BLaER1 treated with 17β-estradiol and CSF1 and Interleukin-3, amounts not matched to agents 10 nM and 100 nM (cell line): ENCODE measurements at regions not wholly inside any gene's neighbourhood (a gene's known extent, or its start where the extent isn't known, plus 50 kb on each side); places are given as distances from the start of the nearest gene placed in this dataset.
"Not testable (repeated sequence)": the region's sequence is repeated elsewhere in the genome, so short reads cannot be mapped to it uniquely, and the experiment has no call there.

ENCODE experiments used
- H3K27ac ChIP-seq, 11 experiments: shearing (Covaris generic); formaldehyde crosslinking; 2 replicates each; pipeline ENCODE4 v1.8.1; 2022
- H3K27me3 ChIP-seq, 11 experiments: shearing (Covaris generic); formaldehyde crosslinking; 2 replicates each; pipeline ENCODE4 v1.8.1; 2022
- H3K36me3 ChIP-seq, 11 experiments: shearing (Covaris generic); formaldehyde crosslinking; 2 replicates each; pipeline ENCODE4 v1.8.1; 2022
- H3K4me1 ChIP-seq, 10 experiments: shearing (Covaris generic); formaldehyde crosslinking; 2 replicates each; pipeline ENCODE4 v1.8.1; 2022
- H3K4me2 ChIP-seq, 11 experiments: shearing (Covaris generic); formaldehyde crosslinking; 2 replicates each; pipeline ENCODE4 v1.8.1; 2022
- H3K4me3 ChIP-seq, 10 experiments: shearing (Covaris generic); formaldehyde crosslinking; 2 replicates each; pipeline ENCODE4 v1.8.1; 2022
- H3K9ac ChIP-seq, 11 experiments: shearing (Covaris generic); formaldehyde crosslinking; 2 replicates each; pipeline ENCODE4 v1.8.1; 2022
- H3K9me3 ChIP-seq, 11 experiments: shearing (Covaris generic); formaldehyde crosslinking; replicated peaks in 1 of 11; 2 replicates each; pipeline ENCODE4 v1.8.1; 2022
- H4K20me1 ChIP-seq, 11 experiments: shearing (Covaris generic); formaldehyde crosslinking; 2 replicates each; pipeline ENCODE4 v1.8.1; 2022
- Cebpa-rat ChIP-seq, 11 experiments: shearing (Covaris generic); IDR thresholded peaks; 2 replicates each; pipeline ENCODE4 v1.8.1; 2022

GRCh38 chr1:233802611-233803010 lies 101.9 kb upstream of the SLC35F3 start:
- no peak overlapping the region for H3K27ac ChIP-seq
- no peaks in the 10 kb centered on the region for H4K20me1 ChIP-seq
- H3K9ac ChIP-seq: no peak overlapping the region
- H3K36me3 ChIP-seq: no peaks in the 10 kb centered on the region
- no peaks in the 10 kb centered on the region for H3K4me1 ChIP-seq
- no peak overlapping the region for H3K4me3 ChIP-seq
- no peak overlapping the region for H3K4me2 ChIP-seq
- no peaks in the 10 kb centered on the region for H3K27me3 ChIP-seq
- peaks cover 19 to 26% (median 22%) of the 10 kb centered on the region in 11 experiments for H3K9me3 ChIP-seq
- no peak for TF ChIP-seq Cebpa-rat (IDR thresholded peaks at IDR 0.05)

- H3K36me3 ChIP-seq: no peaks in the 10 kb centered on the region
- H4K20me1 ChIP-seq: no peaks in the 10 kb centered on the region
- no peaks in the 10 kb centered on the region for H3K27me3 ChIP-seq
- no peak overlapping the region for H3K4me2 ChIP-seq
- H3K4me1 ChIP-seq: no peaks in the 10 kb centered on the region
- peaks cover 6 to 18% (median 14%) of the 10 kb centered on the region in 11 experiments for H3K9me3 ChIP-seq
- H3K27ac ChIP-seq: no peak overlapping the region
- H3K4me3 ChIP-seq: no peak overlapping the region
- no peak for TF ChIP-seq Cebpa-rat (IDR thresholded peaks at IDR 0.05)
- no peak overlapping the region for H3K9ac ChIP-seq
Measured at GRCh38 chr1:233805786-233806185, 98.7 kb upstream of the SLC35F3 start.

GRCh38 chr1:233815357-233815756 lies 89.1 kb upstream of the SLC35F3 start:
- Histone ChIP-seq H3K36me3 (no peaks in the 10 kb centered on the region), H3K4me1 (no peaks in the 10 kb centered on the region), H3K4me2 (no peak overlapping the region), H3K4me3 (no peak overlapping the region), H3K9me3 (no peaks in the 10 kb centered on the region), H4K20me1 (no peaks in the 10 kb centered on the region), H3K27ac (no peak overlapping the region), H3K27me3 (no peaks in the 10 kb centered on the region), H3K9ac (no peak overlapping the region)
- no peak for TF ChIP-seq Cebpa-rat (IDR thresholded peaks at IDR 0.05)

- Histone ChIP-seq H3K4me3 (no peak overlapping the region), H3K27ac (no peak overlapping the region), H4K20me1 (no peaks in the 10 kb centered on the region), H3K4me2 (no peak overlapping the region), H3K27me3 (no peaks in the 10 kb centered on the region), H3K36me3 (no peaks in the 10 kb centered on the region), H3K9me3 (no peaks in the 10 kb centered on the region), H3K4me1 (no peaks in the 10 kb centered on the region), H3K9ac (no peak overlapping the region)
- no peak for TF ChIP-seq Cebpa-rat (IDR thresholded peaks at IDR 0.05)
Measured at GRCh38 chr1:233815865-233816264, 88.6 kb upstream of the SLC35F3 start.

GRCh38 chr1:233816348-233816747 lies 88.1 kb upstream of the SLC35F3 start:
- Histone ChIP-seq H3K4me1 (no peaks in the 10 kb centered on the region), H3K9me3 (no peaks in the 10 kb centered on the region), H4K20me1 (no peaks in the 10 kb centered on the region), H3K4me3 (no peak overlapping the region), H3K9ac (no peak overlapping the region), H3K27me3 (no peaks in the 10 kb centered on the region), H3K27ac (no peak overlapping the region), H3K4me2 (no peak overlapping the region), H3K36me3 (no peaks in the 10 kb centered on the region)
- TF ChIP-seq Cebpa-rat (IDR thresholded peaks at IDR 0.05): no peak

- Histone ChIP-seq H3K4me3 (no peak overlapping the region), H3K27ac (no peak overlapping the region), H3K27me3 (no peaks in the 10 kb centered on the region), H3K4me2 (no peak overlapping the region), H4K20me1 (no peaks in the 10 kb centered on the region), H3K4me1 (no peaks in the 10 kb centered on the region), H3K9ac (no peak overlapping the region), H3K36me3 (no peaks in the 10 kb centered on the region), H3K9me3 (peaks cover 0 to 11% (median 6%) of the 10 kb centered on the region in 11 experiments; a peak in 9 of 22 replicates)
- TF ChIP-seq Cebpa-rat (IDR thresholded peaks at IDR 0.05): no peak
Measured at GRCh38 chr1:233819042-233819441, 85.4 kb upstream of the SLC35F3 start.

GRCh38 chr1:233824179-233824578 lies 80.3 kb upstream of the SLC35F3 start:
- H3K36me3 ChIP-seq, H3K4me1 ChIP-seq, H4K20me1 ChIP-seq, H3K4me2 ChIP-seq, H3K27me3 ChIP-seq, H3K9ac ChIP-seq, H3K27ac ChIP-seq, H3K4me3 ChIP-seq: not testable (repeated sequence)
- H3K9me3 ChIP-seq: peaks cover 0 to 17% (median 11%) of the 10 kb centered on the region in 11 experiments; a peak in 13 of 22 replicates

GRCh38 chr1:233827937-233828336 lies 76.5 kb upstream of the SLC35F3 start:
- H3K4me2 ChIP-seq, H3K27me3 ChIP-seq, H4K20me1 ChIP-seq, H3K36me3 ChIP-seq, H3K27ac ChIP-seq, H3K4me1 ChIP-seq, H3K9ac ChIP-seq, H3K4me3 ChIP-seq: not testable (repeated sequence)
- peaks cover 0 to 17% (median 10%) of the 10 kb centered on the region in 11 experiments; a peak in 13 of 22 replicates for H3K9me3 ChIP-seq

GRCh38 chr1:233828480-233828879 lies 76.0 kb upstream of the SLC35F3 start:
- H3K9me3 ChIP-seq: peaks cover 0 to 17% (median 6%) of the 10 kb centered on the region in 11 experiments; a peak in 10 of 22 replicates
- TF ChIP-seq Cebpa-rat (IDR thresholded peaks at IDR 0.05): no peak
- H3K4me2 ChIP-seq: no peak overlapping the region
- H3K4me3 ChIP-seq: no peak overlapping the region
- H3K27ac ChIP-seq: no peak overlapping the region
- H3K27me3 ChIP-seq: no peaks in the 10 kb centered on the region
- no peaks in the 10 kb centered on the region for H3K4me1 ChIP-seq
- no peak overlapping the region for H3K9ac ChIP-seq
- H4K20me1 ChIP-seq: no peaks in the 10 kb centered on the region
- no peaks in the 10 kb centered on the region for H3K36me3 ChIP-seq

- Histone ChIP-seq H3K27ac (no peak overlapping the region), H3K9ac (no peak overlapping the region), H3K27me3 (no peaks in the 10 kb centered on the region), H3K36me3 (no peaks in the 10 kb centered on the region), H3K4me2 (no peak overlapping the region), H3K9me3 (peaks cover 0 to 14% (median 3%) of the 10 kb centered on the region in 11 experiments; a peak in 5 of 22 replicates), H4K20me1 (no peaks in the 10 kb centered on the region), H3K4me1 (no peaks in the 10 kb centered on the region), H3K4me3 (no peak overlapping the region)
- TF ChIP-seq Cebpa-rat (IDR thresholded peaks at IDR 0.05): no peak
Measured at GRCh38 chr1:233834609-233835008, 69.9 kb upstream of the SLC35F3 start.

GRCh38 chr1:233838207-233838606 lies 66.3 kb upstream of the SLC35F3 start:
- peaks cover 0 to 15% (median 0%) of the 10 kb centered on the region in 11 experiments; a peak in 5 of 22 replicates for H3K9me3 ChIP-seq
- not testable (repeated sequence) for H3K27ac ChIP-seq, H4K20me1 ChIP-seq, H3K27me3 ChIP-seq, H3K4me1 ChIP-seq, H3K4me2 ChIP-seq, H3K9ac ChIP-seq, H3K36me3 ChIP-seq, H3K4me3 ChIP-seq
